H9 (cell line): ENCODE measurements at regions not wholly inside any gene's neighbourhood (a gene's known extent, or its start where the extent isn't known, plus 50 kb on each side); places are given as distances from the start of the nearest gene placed in this dataset.

Experiments used
- DNase-seq: peaks from one replicate; pipeline ENCODE4 v3.0.0-alpha.2; 2017
- H2AFZ ChIP-seq: one replicate; pipeline ENCODE4 v1.6.1; 2013; ENCODE audit warnings: mild to moderate bottlenecking, low read length, control low read depth, moderate library complexity
- H2AK5ac ChIP-seq: 2 replicates; pipeline ENCODE4 v1.6.1; 2013; ENCODE audit warnings: low read length, control low read depth, mixed read lengths; ENCODE audit not compliant: insufficient read length
- H2BK120ac ChIP-seq: one replicate; pipeline ENCODE4 v1.6.1; 2013; ENCODE audit warnings: low read depth, mild to moderate bottlenecking, low read length, control low read depth, inconsistent platforms; ENCODE audit not compliant: poor library complexity, severe bottlenecking
- H2BK12ac ChIP-seq: 2 replicates; pipeline ENCODE4 v1.6.1; 2013; ENCODE audit warnings: low read length, control low read depth, mixed read lengths, low read depth; ENCODE audit not compliant: insufficient read length
- H2BK15ac ChIP-seq: 2 replicates; pipeline ENCODE4 v1.6.1; 2013; ENCODE audit warnings: low read depth, low read length, control low read depth
- H2BK20ac ChIP-seq: one replicate; pipeline ENCODE4 v1.6.1; 2013; ENCODE audit warnings: low read depth, mild to moderate bottlenecking, low read length, control low read depth, inconsistent platforms; ENCODE audit not compliant: poor library complexity, severe bottlenecking
- H2BK5ac ChIP-seq: 2 replicates; pipeline ENCODE4 v1.6.1; 2013; ENCODE audit warnings: low read length, control low read depth, mixed read lengths; ENCODE audit not compliant: insufficient read length
- H3K14ac ChIP-seq: 2 replicates; pipeline ENCODE4 v1.6.1; 2013; ENCODE audit warnings: low read length, control low read depth; ENCODE audit not compliant: insufficient read depth
- H3K18ac ChIP-seq: 2 replicates; pipeline ENCODE4 v1.6.1; 2013; ENCODE audit warnings: low read depth, mild to moderate bottlenecking, mixed read lengths, low read length, control low read depth; ENCODE audit not compliant: insufficient read length
- H3K23ac ChIP-seq: 2 replicates; pipeline ENCODE4 v1.6.1; 2013; ENCODE audit warnings: low read length, control low read depth, mixed read lengths, low read depth; ENCODE audit not compliant: insufficient read length
- H3K23me2 ChIP-seq: 2 replicates; pipeline ENCODE4 v1.6.1; 2013; ENCODE audit warnings: low read depth, mild to moderate bottlenecking, mixed read lengths, low read length, control low read depth; ENCODE audit not compliant: insufficient read length, poor library complexity, severe bottlenecking
- H3K27ac ChIP-seq: 2 replicates; pipeline ENCODE4 v1.5.1; 2013; ENCODE audit warnings: low read length, control low read depth, mixed read lengths, low read depth; ENCODE audit not compliant: insufficient read length
- H3K27me3 ChIP-seq: 2 replicates; pipeline ENCODE4 v1.6.1; 2013; ENCODE audit warnings: low read length, control low read depth, inconsistent platforms; ENCODE audit not compliant: insufficient read depth
- H3K4ac ChIP-seq: 2 replicates; pipeline ENCODE4 v1.6.1; 2013; ENCODE audit warnings: low read depth, mild to moderate bottlenecking, control low read depth, inconsistent platforms, low read length, moderate library complexity
- H3K4me1 ChIP-seq: 2 replicates; pipeline ENCODE4 v1.6.1; 2013; ENCODE audit warnings: low read length, control low read depth, inconsistent platforms; ENCODE audit not compliant: insufficient read depth
- H3K4me2 ChIP-seq: 2 replicates; pipeline ENCODE4 v1.6.1; 2013; ENCODE audit warnings: low read length, control low read depth, mixed read lengths; ENCODE audit not compliant: insufficient read length, insufficient read depth
- H3K56ac ChIP-seq: 2 replicates; pipeline ENCODE4 v1.6.1; 2013; ENCODE audit warnings: low read depth, mild to moderate bottlenecking, mixed read lengths, low read length, control low read depth; ENCODE audit not compliant: insufficient read length
- H3K79me1 ChIP-seq: 2 replicates; pipeline ENCODE4 v1.6.1; 2013; ENCODE audit warnings: low read depth, mild to moderate bottlenecking, moderate library complexity, low read length, control low read depth, inconsistent platforms; ENCODE audit not compliant: insufficient read depth, poor library complexity, severe bottlenecking
- H3K79me2 ChIP-seq: 2 replicates; pipeline ENCODE4 v1.6.1; 2013; ENCODE audit warnings: low read length, control low read depth, inconsistent platforms; ENCODE audit not compliant: insufficient read depth
- H3K9ac ChIP-seq: 2 replicates; pipeline ENCODE4 v1.6.1; 2013; ENCODE audit warnings: low read length, control low read depth, mixed read lengths; ENCODE audit not compliant: insufficient read length; ENCODE audit errors: extremely low read depth
- H3K9me3 ChIP-seq: one replicate; pipeline ENCODE4 v1.6.1; 2013; ENCODE audit warnings: low read depth, low read length, inconsistent platforms; ENCODE audit not compliant: control insufficient read depth
- H3T11ph ChIP-seq: one replicate; pipeline ENCODE4 v1.6.1; 2013; ENCODE audit warnings: mild to moderate bottlenecking, low read length, control low read depth, inconsistent platforms
- H4K20me1 ChIP-seq: one replicate; pipeline ENCODE4 v1.6.1; 2013; ENCODE audit not compliant: control insufficient read depth, insufficient read length, insufficient read depth
- H4K5ac ChIP-seq: 2 replicates; pipeline ENCODE4 v1.6.1; 2013; ENCODE audit warnings: low read depth, mild to moderate bottlenecking, mixed read lengths, low read length, control low read depth; ENCODE audit not compliant: insufficient read length
- H4K8ac ChIP-seq: replicated peaks from 2 replicates; pipeline ENCODE4 v1.6.1; 2013; ENCODE audit warnings: low read length, control low read depth, mixed read lengths, low read depth; ENCODE audit not compliant: insufficient read length
- H4K91ac ChIP-seq: 2 replicates; pipeline ENCODE4 v1.6.1; 2013; ENCODE audit warnings: low read depth, mild to moderate bottlenecking, moderate library complexity, mixed read lengths, low read length, control low read depth; ENCODE audit not compliant: insufficient read length
- H3K27ac Mint-ChIP-seq, 3 experiments: 2 replicates in 2 of 3; 3 replicates in 1 of 3; pipeline ENCODE4 v1.8.0; 2020 to 2021; ENCODE audit warnings: mixed read lengths in 3 of 3, mild to moderate bottlenecking in 1 of 3, moderate library complexity in 1 of 3
- H3K27me3 Mint-ChIP-seq: 2 replicates; pipeline ENCODE4 v1.8.0; 2021; ENCODE audit warnings: low read depth, mild to moderate bottlenecking, moderate library complexity, mixed read lengths
- H3K36me3 Mint-ChIP-seq, 3 experiments: 2 replicates in 2 of 3; 3 replicates in 1 of 3; pipeline ENCODE4 v1.8.0; 2020 to 2021; ENCODE audit warnings: low read depth in 3 of 3, mixed read lengths in 3 of 3; ENCODE audit not compliant: insufficient read depth in 1 of 3
- H3K4me1 Mint-ChIP-seq, 2 experiments: 2 replicates each; pipeline ENCODE4 v1.8.0; 2020; ENCODE audit warnings: mixed read lengths in 2 of 2
- H3K4me3 Mint-ChIP-seq, 2 experiments: 2 replicates in 1 of 2; 3 replicates in 1 of 2; pipeline ENCODE4 v1.8.0; 2020 to 2021; ENCODE audit warnings: mild to moderate bottlenecking in 2 of 2, mixed read lengths in 2 of 2, moderate library complexity in 1 of 2
- H3K9me3 Mint-ChIP-seq, 2 experiments: 2 replicates in 1 of 2; 3 replicates in 1 of 2; pipeline ENCODE4 v1.8.0; 2020; ENCODE audit warnings: mild to moderate bottlenecking in 2 of 2, mixed read lengths in 2 of 2, moderate library complexity in 1 of 2
- CTCF ChIP-seq: fragments of 200-600 bp; sonication (generic); conservative IDR thresholded peaks from 3 replicates; pipeline ENCODE4 v1.8.0; 2021; ENCODE audit warnings: antibody characterized with exemption, mild to moderate bottlenecking
- WGBS: extraction: QIAGEN DNeasy Blood & Tissue Kit; methylation state at CpG from one replicate; pipeline ENCODE4 v1.1.7; 2013; ENCODE audit warnings: missing lambda C conversion rate, low lambda C conversion rate, mixed read lengths; ENCODE audit not compliant: insufficient read length; ENCODE audit errors: extremely low coverage; 5-methylcytosine and 5-hydroxymethylcytosine counted together

- Histone ChIP-seq H3K79me1 (no peaks in the 10 kb centered on the region), H3K9ac (no peak overlapping the region), H2BK5ac (no peak overlapping the region), H3T11ph (no peak overlapping the region), H4K20me1 (no peaks in the 10 kb centered on the region), H3K14ac (no peak overlapping the region), H3K23me2 (no peaks in the 10 kb centered on the region), H3K27ac (no peak overlapping the region), H2AFZ (no peak overlapping the region), H3K56ac (no peak overlapping the region), H3K4me1 (no peaks in the 10 kb centered on the region), H4K8ac (no peak overlapping the region), H2BK120ac (no peak overlapping the region), H4K91ac (no peak overlapping the region), H2BK20ac (no peak overlapping the region), H3K23ac (no peak overlapping the region), H3K27me3 (no peaks in the 10 kb centered on the region), H2AK5ac (no peak overlapping the region), H3K4ac (no peak overlapping the region), H2BK15ac (no peak overlapping the region), H3K18ac (no peak overlapping the region), H3K4me2 (no peak overlapping the region), H3K79me2 (no peaks in the 10 kb centered on the region), H2BK12ac (no peak overlapping the region), H4K5ac (no peak overlapping the region), H3K9me3 (no peaks in the 10 kb centered on the region)
- no CpG with 5 or more reads among the region's 19 CpGs for WGBS
- no peak overlapping the region for H3K4me3 Mint-ChIP-seq
- TF ChIP-seq CTCF, result no peak
- no peaks in the 10 kb centered on the region; a peak in 1 of 5 replicates for H3K9me3 Mint-ChIP-seq
- H3K36me3 Mint-ChIP-seq, result no peaks in the 10 kb centered on the region; a peak in 1 of 7 replicates
- H3K27me3 Mint-ChIP-seq, result peaks cover 2% of the 10 kb centered on the region; the same call in 1 of the 2 replicates
- peaks cover 0 to 9% of the 10 kb centered on the region in 2 experiments; a peak in 1 of 4 replicates for H3K4me1 Mint-ChIP-seq
- H3K27ac Mint-ChIP-seq, result no peak overlapping the region; a peak in 1 of 7 replicates
- no peak for DNase-seq
These were observed 515.9 kb downstream of the EIPR1 start for GRCh38 chr2:2861666-2862240.
